Fibroblast of lung (primary cell): ENCODE measurements at regions not wholly inside any gene's neighbourhood (a gene's known extent, or its start where the extent isn't known, plus 50 kb on each side); places are given as distances from the start of the nearest gene placed in this dataset.

Experiments
- DNase-seq, 2 donors: peaks; one replicate each; pipeline versions ENCODE4 v3.0.0 to v3.0.0-alpha.2; 2010; ENCODE audit warnings: low read depth in 2 of 2
- H2AFZ ChIP-seq: 2 replicates; pipeline ENCODE4 v1.5.1; 2012; ENCODE audit warnings: low read length, control low read depth, inconsistent platforms
- H3K27ac ChIP-seq: 2 replicates; pipeline ENCODE4 v1.5.1; 2011; ENCODE audit warnings: low read length, control low read depth; ENCODE audit not compliant: insufficient read depth
- H3K27me3 ChIP-seq: 2 replicates; pipeline ENCODE4 v1.5.1; 2011; ENCODE audit warnings: mild to moderate bottlenecking, low read length; ENCODE audit not compliant: control insufficient read depth, insufficient read depth
- H3K36me3 ChIP-seq: 2 replicates; pipeline ENCODE4 v1.5.1; 2011; ENCODE audit warnings: low read length; ENCODE audit not compliant: control insufficient read depth, insufficient read depth
- H3K4me1 ChIP-seq: 2 replicates; pipeline ENCODE4 v1.5.1; 2011; ENCODE audit warnings: low read length; ENCODE audit not compliant: control insufficient read depth, insufficient read depth; ENCODE audit errors: extremely low read depth
- H3K4me2 ChIP-seq: 2 replicates; pipeline ENCODE4 v1.5.1; 2011; ENCODE audit warnings: low read length, control low read depth; ENCODE audit not compliant: insufficient read depth; ENCODE audit errors: extremely low read depth
- H3K4me3 ChIP-seq, 4 experiments: fragments of 200-600 bp in 1 of 4; sonication (generic) in 1 of 4; replicated peaks in 1 of 4; 2 replicates each; pipeline ENCODE4 v1.5.1; 2011 to 2016; ENCODE audit warnings: low read length in 4 of 4, low read depth in 3 of 4, mild to moderate bottlenecking in 3 of 4, control low read depth in 2 of 4, inconsistent platforms in 1 of 4, mixed read lengths in 1 of 4; ENCODE audit not compliant: insufficient read depth in 1 of 4; ENCODE audit errors: control extremely low read depth in 1 of 4
- H3K79me2 ChIP-seq: 2 replicates; pipeline ENCODE4 v1.5.1; 2012; ENCODE audit warnings: mild to moderate bottlenecking, low read length, inconsistent platforms; ENCODE audit not compliant: control insufficient read depth, insufficient read depth
- H3K9ac ChIP-seq: 2 replicates; pipeline ENCODE4 v1.5.1; 2011; ENCODE audit warnings: mild to moderate bottlenecking, low read length, control low read depth; ENCODE audit not compliant: insufficient read depth
- H3K9me3 ChIP-seq: 2 replicates; pipeline ENCODE4 v1.5.1; 2012; ENCODE audit warnings: low read depth, low read length; ENCODE audit not compliant: control insufficient read depth, insufficient read depth
- H4K20me1 ChIP-seq: 2 replicates; pipeline ENCODE4 v1.5.1; 2011; ENCODE audit warnings: low read length; ENCODE audit not compliant: control insufficient read depth, insufficient read depth; ENCODE audit errors: extremely low read depth
- CTCF ChIP-seq, 2 donors: IDR thresholded peaks in 1 of 2; conservative IDR thresholded peaks in 1 of 2; 1 replicate in 1 of 2; 2 replicates in 1 of 2; pipeline ENCODE4 v1.5.1; 2011 to 2012; ENCODE audit warnings: low read length in 2 of 2, control low read depth in 1 of 2, inconsistent platforms in 1 of 2, low read depth in 1 of 2, mild to moderate bottlenecking in 1 of 2
- EZH2 ChIP-seq: IDR thresholded peaks from 2 replicates; pipeline ENCODE4 v1.5.1; 2012; ENCODE audit warnings: low read length, control low read depth, mild to moderate bottlenecking; ENCODE audit errors: missing control alignments

- Histone ChIP-seq H3K9ac (no peak overlapping the region), H3K4me2 (no peak overlapping the region), H3K27ac (no peak overlapping the region), H4K20me1 (no peaks in the 10 kb centered on the region), H3K9me3 (no peaks in the 10 kb centered on the region), H3K4me1 (no peaks in the 10 kb centered on the region), H3K36me3 (no peaks in the 10 kb centered on the region), H3K4me3 (no peak overlapping the region), H2AFZ (no peak overlapping the region), H3K79me2 (no peaks in the 10 kb centered on the region), H3K27me3 (no peaks in the 10 kb centered on the region)
- TF ChIP-seq CTCF (conservative IDR thresholded peaks at IDR 0.05 in 1 of 2, IDR thresholded peaks at IDR 0.05 in 1 of 2; ENCODE audit: low read depth in 1 of 2, low read length in 2 of 2) (no peak), EZH2 (no peak)
- peak in 1 of 2 donors; percentile 78 for DNase-seq
Observed at GRCh38 chr2:219728991-219729487, 101.6 kb downstream of the SLC4A3 start.

- Histone ChIP-seq H2AFZ (no peak overlapping the region), H3K9me3 (no peaks in the 10 kb centered on the region), H3K9ac (no peak overlapping the region), H3K4me1 (no peaks in the 10 kb centered on the region), H3K79me2 (no peaks in the 10 kb centered on the region), H3K4me3 (no peak overlapping the region), H3K27me3 (no peaks in the 10 kb centered on the region), H3K4me2 (no peak overlapping the region), H3K36me3 (no peaks in the 10 kb centered on the region), H3K27ac (no peak overlapping the region), H4K20me1 (no peaks in the 10 kb centered on the region)
- DNase-seq: no peak
- no peak for TF ChIP-seq CTCF (conservative IDR thresholded peaks at IDR 0.05 in 1 of 2, IDR thresholded peaks at IDR 0.05 in 1 of 2; ENCODE audit: low read depth in 1 of 2, low read length in 2 of 2)
- no peak for TF ChIP-seq EZH2
Observed at GRCh38 chr2:219731173-219731572, 103.7 kb downstream of the SLC4A3 start.

- Histone ChIP-seq H3K79me2 (no peaks in the 10 kb centered on the region), H3K27me3 (no peaks in the 10 kb centered on the region)
Observed at GRCh38 chr2:219733106-219733505, 105.7 kb downstream of the SLC4A3 start.

More at GRCh38 chr2:219733106-219733505, 105.7 kb downstream of the SLC4A3 start:
- Histone ChIP-seq H4K20me1 (no peaks in the 10 kb centered on the region), H3K9ac (no peak overlapping the region), H3K9me3 (no peaks in the 10 kb centered on the region), H3K4me2 (no peak overlapping the region), H3K36me3 (no peaks in the 10 kb centered on the region), H3K4me3 (no peak overlapping the region), H3K4me1 (no peaks in the 10 kb centered on the region), H2AFZ (no peak overlapping the region), H3K27ac (no peak overlapping the region)
- TF ChIP-seq EZH2: no peak
- TF ChIP-seq CTCF (conservative IDR thresholded peaks at IDR 0.05 in 1 of 2, IDR thresholded peaks at IDR 0.05 in 1 of 2; ENCODE audit: low read depth in 1 of 2, low read length in 2 of 2): no peak
- DNase-seq: no peak
